Hematopoietic multipotent progenitor cell (in vitro differentiated cells): ENCODE measurements at regions not wholly inside any gene's neighbourhood (a gene's known extent, or its start where the extent isn't known, plus 50 kb on each side); places are given as distances from the start of the nearest gene placed in this dataset. TPM values are rescaled to one million over a fixed set of nuclear protein-coding genes. Genes with fewer than 3 reads are reported as not detected.

Experiments
- DNase-seq, 3 donors: peaks; one replicate each; pipeline ENCODE4 v3.0.0-alpha.2; 2011 to 2015; ENCODE audit warnings: low read depth in 2 of 3, low spot score in 2 of 3
- small RNA-seq: library from RNA; depleted of rRNA; stranded (forward); fragments of <200 nt; gene quantifications from one replicate; pipeline ENCODE3, GENCODE V24; 2012

- no peak for DNase-seq
Observed at GRCh38 chr4:98710831-98711230, 52.4 kb upstream of the TSPAN5 start.

Small RNA genes in the stretch of these regions (small RNA-seq; reads per million reads assigned to genes)
- gene AC114811.1, result not detected
